PFSK-1 (cell line): ENCODE measurements at regions not wholly inside any gene's neighbourhood (a gene's known extent, or its start where the extent isn't known, plus 50 kb on each side); places are given as distances from the start of the nearest gene placed in this dataset.

Experiments
- POLR2AphosphoS5 ChIP-seq: IDR thresholded peaks from 2 replicates; pipeline ENCODE4 v1.6.1; 2012; ENCODE audit warnings: low read depth, mild to moderate bottlenecking, control low read depth, low read length, moderate library complexity
- TAF1 ChIP-seq: IDR thresholded peaks from 2 replicates; pipeline ENCODE4 v1.6.1; 2012; ENCODE audit warnings: low read length, control low read depth, borderline replicate concordance; ENCODE audit not compliant: insufficient read depth
- TF ChIP-seq, protein P1 (sequence below), 2 experiments: IDR thresholded peaks; 2 replicates each; pipeline versions ENCODE4 v1.6.1 to v1.8.0; 2011 to 2012; ENCODE audit warnings: low read depth in 2 of 2, low read length in 2 of 2, control low read depth in 1 of 2, inconsistent platforms in 1 of 2, mild to moderate bottlenecking in 1 of 2, moderate library complexity in 1 of 2; ENCODE audit not compliant: insufficient read depth in 1 of 2

- TF ChIP-seq POLR2AphosphoS5, result no peak
- no peak for TF ChIP-seq TAF1
- TF ChIP-seq, protein P1, sequence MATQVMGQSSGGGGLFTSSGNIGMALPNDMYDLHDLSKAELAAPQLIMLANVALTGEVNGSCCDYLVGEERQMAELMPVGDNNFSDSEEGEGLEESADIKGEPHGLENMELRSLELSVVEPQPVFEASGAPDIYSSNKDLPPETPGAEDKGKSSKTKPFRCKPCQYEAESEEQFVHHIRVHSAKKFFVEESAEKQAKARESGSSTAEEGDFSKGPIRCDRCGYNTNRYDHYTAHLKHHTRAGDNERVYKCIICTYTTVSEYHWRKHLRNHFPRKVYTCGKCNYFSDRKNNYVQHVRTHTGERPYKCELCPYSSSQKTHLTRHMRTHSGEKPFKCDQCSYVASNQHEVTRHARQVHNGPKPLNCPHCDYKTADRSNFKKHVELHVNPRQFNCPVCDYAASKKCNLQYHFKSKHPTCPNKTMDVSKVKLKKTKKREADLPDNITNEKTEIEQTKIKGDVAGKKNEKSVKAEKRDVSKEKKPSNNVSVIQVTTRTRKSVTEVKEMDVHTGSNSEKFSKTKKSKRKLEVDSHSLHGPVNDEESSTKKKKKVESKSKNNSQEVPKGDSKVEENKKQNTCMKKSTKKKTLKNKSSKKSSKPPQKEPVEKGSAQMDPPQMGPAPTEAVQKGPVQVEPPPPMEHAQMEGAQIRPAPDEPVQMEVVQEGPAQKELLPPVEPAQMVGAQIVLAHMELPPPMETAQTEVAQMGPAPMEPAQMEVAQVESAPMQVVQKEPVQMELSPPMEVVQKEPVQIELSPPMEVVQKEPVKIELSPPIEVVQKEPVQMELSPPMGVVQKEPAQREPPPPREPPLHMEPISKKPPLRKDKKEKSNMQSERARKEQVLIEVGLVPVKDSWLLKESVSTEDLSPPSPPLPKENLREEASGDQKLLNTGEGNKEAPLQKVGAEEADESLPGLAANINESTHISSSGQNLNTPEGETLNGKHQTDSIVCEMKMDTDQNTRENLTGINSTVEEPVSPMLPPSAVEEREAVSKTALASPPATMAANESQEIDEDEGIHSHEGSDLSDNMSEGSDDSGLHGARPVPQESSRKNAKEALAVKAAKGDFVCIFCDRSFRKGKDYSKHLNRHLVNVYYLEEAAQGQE (IDR thresholded peaks at IDR 0.05; ENCODE audit: insufficient read depth in 1 of 2, low read depth in 2 of 2, low read length in 2 of 2), result no peak
These were observed 55.7 kb upstream of the BHLHE23 start for GRCh38 chr20:63062188-63063140.
